CD4-positive, alpha-beta T cell treated with Interleukin-6 for 4 hours (primary cell): ENCODE measurements at regions not wholly inside any gene's neighbourhood (a gene's known extent, or its start where the extent isn't known, plus 50 kb on each side); places are given as distances from the start of the nearest gene placed in this dataset.
A peak's percentile ranks its signal among the peaks of the same experiment; 100 is the strongest.
"Not testable (repeated sequence)": the region's sequence is repeated elsewhere in the genome, so short reads cannot be mapped to it uniquely, and the experiment has no call there.

Experiments used
- DNase-seq: peaks from one replicate; pipeline ENCODE4 v3.0.0-alpha.2; 2020; ENCODE audit warnings: mixed read lengths

GRCh38 chr2:105489168-105489878 is 90.5 kb upstream of the FHL2 start:
- DNase-seq = no peak

- DNase-seq = no peak
Observed at GRCh38 chr2:105488285-105488684, 89.4 kb upstream of the FHL2 start.

DNA sequence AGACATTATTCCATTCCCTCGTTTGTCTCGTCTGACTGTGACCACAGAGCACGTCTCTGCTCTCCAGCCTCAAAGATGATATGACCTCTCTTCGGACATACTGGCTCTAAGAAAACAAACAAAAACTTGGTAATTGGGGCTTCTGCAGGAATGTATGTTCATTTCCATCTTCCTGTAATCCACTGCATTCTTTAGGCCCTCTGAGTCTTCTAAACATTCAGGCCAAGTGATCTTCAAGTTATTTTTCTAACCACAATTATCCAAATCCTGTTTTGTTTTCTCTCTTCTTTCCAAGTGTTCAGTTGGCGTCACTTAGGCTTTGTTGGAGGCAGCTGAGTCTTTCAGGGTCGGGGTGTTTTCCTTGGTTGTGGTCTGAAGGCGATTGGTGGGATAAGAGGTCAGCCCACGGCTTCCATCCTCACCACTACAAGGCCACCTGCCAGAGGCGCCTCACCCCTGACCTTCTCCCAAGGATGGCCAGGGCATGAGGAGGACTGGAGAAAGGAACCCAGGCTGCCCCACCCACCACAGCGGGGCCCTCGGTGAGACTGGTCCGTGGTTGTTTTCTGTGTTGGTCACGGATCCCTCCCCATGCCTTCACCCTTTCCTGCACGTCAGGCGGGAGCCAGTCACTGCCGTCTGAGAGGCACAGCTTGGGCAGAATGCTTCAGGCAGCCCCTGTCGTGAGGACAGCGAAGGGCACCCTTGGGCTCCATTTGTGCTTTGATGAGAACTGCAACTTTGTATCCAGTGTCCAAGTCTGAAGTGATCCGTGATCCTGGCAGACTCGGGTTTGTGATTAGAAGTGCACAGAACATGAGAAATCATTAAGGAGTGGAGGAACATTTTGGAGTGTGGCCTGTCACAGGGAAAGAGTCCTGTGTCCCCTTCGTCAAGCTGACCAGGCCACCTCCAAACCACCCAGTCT is 88.6 kb upstream of the FHL2 start:
- DNase-seq = no peak

DNA sequence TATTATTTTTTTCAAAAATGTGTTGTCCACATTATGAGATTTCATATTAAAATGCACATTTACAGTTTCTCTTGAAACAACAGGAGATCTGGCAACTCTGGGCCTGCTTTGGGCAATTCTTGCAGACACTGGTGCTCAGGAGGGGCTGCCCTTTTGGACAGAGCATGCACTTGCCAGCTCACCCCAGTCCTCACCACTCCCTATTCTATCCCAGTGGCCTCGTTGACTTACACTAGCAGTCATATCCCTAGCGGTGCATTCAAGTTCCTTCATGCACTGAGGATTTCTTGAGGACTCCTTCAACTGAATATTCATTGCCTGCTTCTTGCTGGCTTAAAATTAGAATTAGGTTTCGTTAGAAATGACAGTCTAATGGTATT is 87.9 kb upstream of the FHL2 start:
- DNase-seq = no peak

GRCh38 chr2:105478670-105479069 is 79.8 kb upstream of the FHL2 start:
- DNase-seq = no peak

- not testable (repeated sequence) for DNase-seq
Observed at GRCh38 chr2:105477050-105477620, 78.3 kb upstream of the FHL2 start.

DNA sequence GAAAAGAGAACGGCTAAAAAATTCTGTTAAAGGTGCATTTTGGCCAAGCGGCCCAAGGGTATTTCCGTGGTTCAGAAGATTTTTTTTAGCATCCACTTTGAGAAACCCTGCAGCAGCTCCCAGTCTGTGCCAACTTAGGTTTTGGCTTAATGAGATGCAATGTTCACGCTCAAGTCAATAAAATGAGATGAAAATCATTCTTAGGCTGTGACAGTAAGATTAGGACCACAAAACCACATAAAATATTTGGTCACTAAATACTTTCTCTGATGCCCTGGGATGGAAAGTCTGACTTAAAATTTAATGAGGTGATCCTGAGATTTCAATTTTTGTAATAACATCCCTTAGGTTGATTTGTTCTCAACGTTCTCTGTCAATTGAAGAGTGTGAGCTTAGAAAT is 74.2 kb upstream of the FHL2 start:
- DNase-seq = no peak

- no peak for DNase-seq
Observed at GRCh38 chr2:105470979-105471378, 72.1 kb upstream of the FHL2 start.

GRCh38 chr2:105469781-105470180 is 70.9 kb upstream of the FHL2 start:
- DNase-seq = no peak

- peak; percentile 12 for DNase-seq
Observed at GRCh38 chr2:105468582-105469042, 69.8 kb upstream of the FHL2 start.

DNA sequence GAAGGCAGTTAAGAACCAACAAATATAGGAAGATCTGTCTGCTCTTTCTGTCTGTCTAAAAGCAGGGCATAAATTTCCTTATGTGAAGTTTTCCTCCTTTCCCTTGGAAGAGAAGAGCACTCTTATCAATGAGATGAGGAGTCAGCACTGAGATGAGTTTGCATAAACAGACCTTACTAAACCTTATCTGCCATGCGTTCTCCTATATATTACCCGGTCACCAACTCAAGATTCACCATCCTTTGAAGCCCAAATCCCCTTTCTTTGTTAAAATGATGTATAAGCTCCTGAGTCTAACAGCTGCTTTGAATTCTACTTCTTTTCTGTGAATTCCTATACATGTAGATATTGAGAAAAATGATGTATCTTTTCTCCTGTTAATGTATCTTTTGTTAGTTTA is 65.5 kb upstream of the FHL2 start:
- no peak for DNase-seq

DNA sequence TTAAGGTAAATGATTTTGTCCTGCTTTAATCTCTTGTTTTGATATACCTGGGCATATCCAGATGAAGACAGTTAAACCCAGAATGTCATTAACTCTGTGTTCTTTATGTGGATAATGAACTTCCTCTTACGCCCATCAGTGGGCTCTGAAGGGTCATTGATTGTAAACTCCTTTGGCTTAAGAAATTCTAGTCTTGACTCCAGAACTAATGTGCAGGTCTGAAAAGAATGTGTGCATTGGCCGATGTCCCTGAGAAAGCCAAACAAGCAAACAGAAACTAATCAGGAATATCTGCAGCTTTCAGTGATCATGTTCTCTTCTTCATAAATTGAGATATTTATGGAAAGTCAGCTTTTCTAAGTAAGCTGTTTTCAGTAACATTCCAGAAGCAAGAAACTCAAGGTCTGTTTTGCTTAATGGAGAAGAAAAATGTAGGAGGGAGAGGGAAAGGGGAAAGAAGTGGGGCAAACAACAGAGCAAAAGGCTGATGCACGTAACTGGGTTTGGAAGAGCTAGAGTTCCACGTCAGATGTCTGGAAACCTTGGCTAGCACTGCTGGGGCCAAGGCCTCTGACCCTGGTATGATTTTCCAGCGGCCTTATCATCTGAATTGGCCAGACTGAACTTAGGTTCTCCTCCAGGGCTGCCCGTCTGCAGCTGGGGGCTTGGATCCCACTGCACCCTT is 61.3 kb upstream of the FHL2 start:
- no peak for DNase-seq

GRCh38 chr2:105458076-105458475 is 59.2 kb upstream of the FHL2 start:
- no peak for DNase-seq

- DNase-seq = no peak
Observed at GRCh38 chr2:105455488-105456003, 56.7 kb upstream of the FHL2 start.

GRCh38 chr2:105454801-105455485 is 56.1 kb upstream of the FHL2 start:
- peak; percentile 6 for DNase-seq

DNA sequence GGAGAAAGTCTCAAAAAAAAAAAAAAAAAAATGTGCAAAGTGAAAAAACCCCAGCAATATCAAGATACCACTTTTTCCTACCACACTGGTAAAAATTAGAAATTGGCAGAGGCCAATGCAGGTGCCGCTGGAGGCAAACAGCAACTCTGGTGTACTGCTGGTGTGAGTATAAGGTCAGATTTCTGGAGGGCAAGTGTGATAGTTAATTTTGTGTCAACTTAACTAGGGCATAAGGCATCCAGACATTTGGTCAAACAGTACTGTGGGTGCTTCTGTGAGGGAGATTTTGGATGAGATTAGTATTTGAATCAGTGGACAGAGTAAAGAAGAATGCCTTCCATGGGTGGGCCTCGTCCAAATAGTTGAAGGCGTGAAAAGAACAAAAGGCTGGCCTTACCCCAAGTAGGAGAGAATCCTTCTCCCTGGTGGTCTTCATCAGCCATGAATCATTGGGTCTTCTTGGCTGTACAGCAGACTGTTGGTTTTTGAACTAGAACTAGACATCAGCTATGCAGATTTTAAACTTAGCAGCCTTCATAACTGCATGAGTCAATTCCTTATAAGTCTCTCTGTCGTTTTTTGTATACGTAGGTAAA is 52.8 kb upstream of the FHL2 start:
- no peak for DNase-seq

DNA sequence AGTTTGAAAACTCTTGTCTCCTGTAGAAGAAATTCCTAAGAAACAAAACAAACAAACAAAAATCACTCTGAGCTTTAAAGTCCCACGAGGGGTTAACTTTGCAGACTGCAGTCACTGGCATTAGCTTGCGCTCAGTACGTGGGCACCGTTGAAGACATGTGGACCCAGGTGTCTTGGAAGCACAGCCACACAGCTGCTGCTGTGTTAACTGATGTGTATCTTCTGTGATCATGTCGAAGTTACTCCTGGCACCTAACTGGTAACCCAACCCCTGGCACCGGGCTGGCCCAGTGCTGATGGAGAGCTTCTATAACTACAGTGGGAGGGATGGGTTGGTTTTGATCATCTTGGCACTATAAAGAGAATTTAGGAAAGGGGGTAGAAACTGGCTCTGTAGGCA is 51.6 kb upstream of the FHL2 start:
- DNase-seq = no peak

DNA sequence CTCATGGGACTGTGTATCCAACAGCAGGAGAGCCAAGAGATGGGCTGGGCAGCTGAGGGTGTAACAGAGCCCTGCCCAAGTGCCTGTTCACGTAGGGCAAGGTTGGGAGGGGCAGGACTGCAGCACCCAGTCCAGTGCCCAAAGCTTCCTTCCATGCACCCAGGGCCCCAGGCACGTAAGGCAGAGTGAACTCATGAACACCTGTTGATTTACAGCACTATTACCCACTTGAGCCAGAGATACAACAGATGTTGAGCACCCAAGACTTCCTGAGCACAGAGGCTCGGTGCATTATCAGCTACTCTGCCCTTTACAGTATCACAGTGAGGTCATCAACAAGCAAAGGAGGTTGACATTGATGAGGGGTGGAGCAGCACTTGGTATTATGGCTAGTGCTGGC is 50.2 kb upstream of the FHL2 start:
- DNase-seq = no peak
